ENCODE measurements at regions not wholly inside any gene's neighbourhood (a gene's known extent, or its start where the extent isn't known, plus 50 kb on each side); places are given as distances from the start of the nearest gene placed in this dataset.

- no peak for TF ChIP-seq POLR2A (IDR thresholded peaks at IDR 0.05)
- no peak for TF ChIP-seq CTCF (IDR thresholded peaks at IDR 0.05)
These were observed 137.3 kb upstream of the GPR12 start for GRCh38 chr13:26897706-26898550.

Data from adrenal gland (tissue), 5 donors.